ENCODE measurements at regions not wholly inside any gene's neighbourhood (a gene's known extent, or its start where the extent isn't known, plus 50 kb on each side); places are given as distances from the start of the nearest gene placed in this dataset.

- no peak for TF ChIP-seq CTCF (IDR thresholded peaks at IDR 0.05; ENCODE audit: low read depth, low read length)
- no peak for TF ChIP-seq POLR2A (IDR thresholded peaks at IDR 0.05; ENCODE audit: extremely low read depth, insufficient read length)
- no peak for TF ChIP-seq MAX (IDR thresholded peaks at IDR 0.05; ENCODE audit: low read depth, low read length)
- no peak for TF ChIP-seq MYC (IDR thresholded peaks at IDR 0.05; ENCODE audit: low read depth, low read length)
Observed at GRCh38 chr13:112253631-112254030, 122.5 kb upstream of the SPACA7 start.
